ENCODE measurements at regions not wholly inside any gene's neighbourhood (a gene's known extent, or its start where the extent isn't known, plus 50 kb on each side); places are given as distances from the start of the nearest gene placed in this dataset.

- TF ChIP-seq MAX (IDR thresholded peaks at IDR 0.05; ENCODE audit: low read depth, low read length) = no peak
- no peak for TF ChIP-seq MYC (IDR thresholded peaks at IDR 0.05; ENCODE audit: low read depth, low read length)
- TF ChIP-seq POLR2A (IDR thresholded peaks at IDR 0.05; ENCODE audit: extremely low read depth, insufficient read length) = no peak
- no peak for TF ChIP-seq CTCF (IDR thresholded peaks at IDR 0.05; ENCODE audit: low read depth, low read length)
Observed at GRCh38 chr22:49015993-49016908, 811.4 kb downstream of the BRD1 start.

GRCh38 chr22:49015459-49015858 is 812.2 kb downstream of the BRD1 start:
- TF ChIP-seq MAX (IDR thresholded peaks at IDR 0.05; ENCODE audit: low read depth, low read length) (no peak), CTCF (IDR thresholded peaks at IDR 0.05; ENCODE audit: low read depth, low read length) (no peak), MYC (IDR thresholded peaks at IDR 0.05; ENCODE audit: low read depth, low read length) (no peak), POLR2A (IDR thresholded peaks at IDR 0.05; ENCODE audit: extremely low read depth, insufficient read length) (no peak)
- no peak for DNase-seq (ENCODE audit: low read depth)

More at GRCh38 chr22:49015993-49016908, 811.4 kb downstream of the BRD1 start:
- DNase-seq (ENCODE audit: low read depth) = no peak
- H3K4me3 ChIP-seq (ENCODE audit: low read depth, low read length) = no peak overlapping the region

GRCh38 chr22:49014227-49015201 is 813.2 kb downstream of the BRD1 start:
- no peak overlapping the region for H3K4me3 ChIP-seq (ENCODE audit: low read depth, low read length)
- no peak for DNase-seq (ENCODE audit: low read depth)
- no peak for TF ChIP-seq POLR2A (IDR thresholded peaks at IDR 0.05; ENCODE audit: extremely low read depth, insufficient read length)
- TF ChIP-seq CTCF (IDR thresholded peaks at IDR 0.05; ENCODE audit: low read depth, low read length) = no peak
- TF ChIP-seq MAX (IDR thresholded peaks at IDR 0.05; ENCODE audit: low read depth, low read length) = no peak
- TF ChIP-seq MYC (IDR thresholded peaks at IDR 0.05; ENCODE audit: low read depth, low read length) = no peak

More at GRCh38 chr22:49015459-49015858, 812.2 kb downstream of the BRD1 start:
- no peak overlapping the region for H3K4me3 ChIP-seq (ENCODE audit: low read depth, low read length)

GRCh38 chr22:49013707-49014106 is 814.0 kb downstream of the BRD1 start:
- H3K4me3 ChIP-seq (ENCODE audit: low read depth, low read length) = no peak overlapping the region
- TF ChIP-seq POLR2A (IDR thresholded peaks at IDR 0.05; ENCODE audit: extremely low read depth, insufficient read length) = no peak
- TF ChIP-seq MAX (IDR thresholded peaks at IDR 0.05; ENCODE audit: low read depth, low read length) = no peak
- TF ChIP-seq MYC (IDR thresholded peaks at IDR 0.05; ENCODE audit: low read depth, low read length) = no peak
- TF ChIP-seq CTCF (IDR thresholded peaks at IDR 0.05; ENCODE audit: low read depth, low read length) = no peak
- no peak for DNase-seq (ENCODE audit: low read depth)

- no peak for DNase-seq (ENCODE audit: low read depth)
- no peak for TF ChIP-seq POLR2A (IDR thresholded peaks at IDR 0.05; ENCODE audit: extremely low read depth, insufficient read length)
- no peak for TF ChIP-seq MYC (IDR thresholded peaks at IDR 0.05; ENCODE audit: low read depth, low read length)
- no peak for TF ChIP-seq CTCF (IDR thresholded peaks at IDR 0.05; ENCODE audit: low read depth, low read length)
- TF ChIP-seq MAX (IDR thresholded peaks at IDR 0.05; ENCODE audit: low read depth, low read length) = no peak
Observed at GRCh38 chr22:49012712-49013395, 814.8 kb downstream of the BRD1 start.

More at GRCh38 chr22:49012712-49013395, 814.8 kb downstream of the BRD1 start:
- no peak overlapping the region for H3K4me3 ChIP-seq (ENCODE audit: low read depth, low read length)

All from NB4 (cell line).